ENCODE measurements at regions not wholly inside any gene's neighbourhood (a gene's known extent, or its start where the extent isn't known, plus 50 kb on each side); places are given as distances from the start of the nearest gene placed in this dataset.

GRCh38 chr22:19620742-19621371 lies 93.4 kb upstream of the SEPTIN5 start:
- peak overlapping the region; percentile 68 for H3K4me3 ChIP-seq (ENCODE audit: low read length)
- peaks cover 76% of the 10 kb centered on the region for H3K4me1 ChIP-seq (ENCODE audit: low read length)
- H2AFZ ChIP-seq (ENCODE audit: low read depth, low read length) = no peak overlapping the region
- no peaks in the 10 kb centered on the region for H3K79me2 ChIP-seq (ENCODE audit: low read length)
- H3K27ac ChIP-seq (ENCODE audit: low read length) = peak overlapping the region; percentile 92
- peaks cover 17% of the 10 kb centered on the region for H3K27me3 ChIP-seq (ENCODE audit: low read depth, low read length)
- H3K36me3 ChIP-seq (replicated peaks; ENCODE audit: low read depth, low read length) = no peaks in the 10 kb centered on the region
- peak overlapping the region; percentile 83 for H3K4me2 ChIP-seq (ENCODE audit: low read length)
- H3K9me3 ChIP-seq (ENCODE audit: insufficient read depth, low read length) = no peaks in the 10 kb centered on the region
- peak overlapping the region; percentile 48; the same call in 1 of the 2 replicates for H3K9ac ChIP-seq (ENCODE audit: low read length)
- H4K20me1 ChIP-seq (ENCODE audit: insufficient read depth, low read length) = no peaks in the 10 kb centered on the region
- TF ChIP-seq EZH2phosphoT487 (IDR thresholded peaks at IDR 0.05; ENCODE audit: low read depth) = no peak
- TF ChIP-seq CTCF (IDR thresholded peaks at IDR 0.05; ENCODE audit: low read depth, low read length) = no peak

- Histone ChIP-seq H3K27me3 (ENCODE audit: low read depth, low read length) (peaks cover 22% of the 10 kb centered on the region), H3K4me2 (ENCODE audit: low read length) (peak overlapping the region; percentile 83), H3K79me2 (ENCODE audit: low read length) (no peaks in the 10 kb centered on the region), H3K27ac (ENCODE audit: low read length) (peak overlapping the region; percentile 92), H3K9me3 (ENCODE audit: insufficient read depth, low read length) (no peaks in the 10 kb centered on the region), H3K9ac (ENCODE audit: low read length) (peak overlapping the region; percentile 48), H2AFZ (ENCODE audit: low read depth, low read length) (no peak overlapping the region), H3K36me3 (replicated peaks; ENCODE audit: low read depth, low read length) (no peaks in the 10 kb centered on the region), H3K4me1 (ENCODE audit: low read length) (peaks cover 69% of the 10 kb centered on the region), H4K20me1 (ENCODE audit: insufficient read depth, low read length) (no peaks in the 10 kb centered on the region), H3K4me3 (ENCODE audit: low read length) (peak overlapping the region; percentile 68)
- TF ChIP-seq CTCF (IDR thresholded peaks at IDR 0.05; ENCODE audit: low read depth, low read length) (no peak), EZH2phosphoT487 (IDR thresholded peaks at IDR 0.05; ENCODE audit: low read depth) (no peak)
These were observed 92.8 kb upstream of the SEPTIN5 start for GRCh38 chr22:19621373-19622060.

GRCh38 chr22:19622061-19622441 lies 92.3 kb upstream of the SEPTIN5 start:
- Histone ChIP-seq H3K9ac (ENCODE audit: low read length) (peak overlapping the region; percentile 48; the same call in 1 of the 2 replicates), H3K27ac (ENCODE audit: low read length) (peak overlapping the region; percentile 92), H3K9me3 (ENCODE audit: insufficient read depth, low read length) (no peaks in the 10 kb centered on the region), H3K4me1 (ENCODE audit: low read length) (peaks cover 64% of the 10 kb centered on the region), H4K20me1 (ENCODE audit: insufficient read depth, low read length) (no peaks in the 10 kb centered on the region), H3K36me3 (replicated peaks; ENCODE audit: low read depth, low read length) (no peaks in the 10 kb centered on the region), H3K27me3 (ENCODE audit: low read depth, low read length) (peaks cover 25% of the 10 kb centered on the region), H3K4me2 (ENCODE audit: low read length) (peak overlapping the region; percentile 83), H3K79me2 (ENCODE audit: low read length) (no peaks in the 10 kb centered on the region), H2AFZ (ENCODE audit: low read depth, low read length) (no peak overlapping the region), H3K4me3 (ENCODE audit: low read length) (peak overlapping the region; percentile 68)
- TF ChIP-seq CTCF (IDR thresholded peaks at IDR 0.05; ENCODE audit: low read depth, low read length) (no peak), EZH2phosphoT487 (IDR thresholded peaks at IDR 0.05; ENCODE audit: low read depth) (no peak)

- Histone ChIP-seq H3K9me3 (ENCODE audit: insufficient read depth, low read length) (no peaks in the 10 kb centered on the region), H3K4me2 (ENCODE audit: low read length) (no peak overlapping the region), H3K27me3 (ENCODE audit: low read depth, low read length) (peaks cover 37% of the 10 kb centered on the region), H3K27ac (ENCODE audit: low read length) (no peak overlapping the region), H3K4me1 (ENCODE audit: low read length) (peaks cover 33% of the 10 kb centered on the region), H3K4me3 (ENCODE audit: low read length) (no peak overlapping the region), H3K9ac (ENCODE audit: low read length) (no peak overlapping the region), H3K79me2 (ENCODE audit: low read length) (no peaks in the 10 kb centered on the region), H4K20me1 (ENCODE audit: insufficient read depth, low read length) (no peaks in the 10 kb centered on the region), H3K36me3 (replicated peaks; ENCODE audit: low read depth, low read length) (no peaks in the 10 kb centered on the region), H2AFZ (ENCODE audit: low read depth, low read length) (no peak overlapping the region)
- no peak for TF ChIP-seq CTCF (IDR thresholded peaks at IDR 0.05; ENCODE audit: low read depth, low read length)
- TF ChIP-seq EZH2phosphoT487 (IDR thresholded peaks at IDR 0.05; ENCODE audit: low read depth) = no peak
These were observed 88.8 kb upstream of the SEPTIN5 start for GRCh38 chr22:19625331-19626041.
